GM12864 (cell line): ENCODE measurements at regions not wholly inside any gene's neighbourhood (a gene's known extent, or its start where the extent isn't known, plus 50 kb on each side); places are given as distances from the start of the nearest gene placed in this dataset.

ENCODE experiments used
- DNase-seq: peaks from one replicate; pipeline ENCODE4 v3.0.0-alpha.2; 2011; ENCODE audit warnings: low read depth
- H3K4me3 ChIP-seq: 2 replicates; pipeline ENCODE4 v1.5.1; 2011; ENCODE audit warnings: mild to moderate bottlenecking, low read depth, low read length, control low read depth
- TF ChIP-seq, protein P1 (sequence below): IDR thresholded peaks from 2 replicates; pipeline ENCODE4 v1.5.1; 2011; ENCODE audit warnings: low read depth, mild to moderate bottlenecking, moderate library complexity, low read length, control low read depth, inconsistent platforms; ENCODE audit errors: missing control alignments

- no peak overlapping the region for H3K4me3 ChIP-seq
- TF ChIP-seq, protein P1, sequence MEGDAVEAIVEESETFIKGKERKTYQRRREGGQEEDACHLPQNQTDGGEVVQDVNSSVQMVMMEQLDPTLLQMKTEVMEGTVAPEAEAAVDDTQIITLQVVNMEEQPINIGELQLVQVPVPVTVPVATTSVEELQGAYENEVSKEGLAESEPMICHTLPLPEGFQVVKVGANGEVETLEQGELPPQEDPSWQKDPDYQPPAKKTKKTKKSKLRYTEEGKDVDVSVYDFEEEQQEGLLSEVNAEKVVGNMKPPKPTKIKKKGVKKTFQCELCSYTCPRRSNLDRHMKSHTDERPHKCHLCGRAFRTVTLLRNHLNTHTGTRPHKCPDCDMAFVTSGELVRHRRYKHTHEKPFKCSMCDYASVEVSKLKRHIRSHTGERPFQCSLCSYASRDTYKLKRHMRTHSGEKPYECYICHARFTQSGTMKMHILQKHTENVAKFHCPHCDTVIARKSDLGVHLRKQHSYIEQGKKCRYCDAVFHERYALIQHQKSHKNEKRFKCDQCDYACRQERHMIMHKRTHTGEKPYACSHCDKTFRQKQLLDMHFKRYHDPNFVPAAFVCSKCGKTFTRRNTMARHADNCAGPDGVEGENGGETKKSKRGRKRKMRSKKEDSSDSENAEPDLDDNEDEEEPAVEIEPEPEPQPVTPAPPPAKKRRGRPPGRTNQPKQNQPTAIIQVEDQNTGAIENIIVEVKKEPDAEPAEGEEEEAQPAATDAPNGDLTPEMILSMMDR: no peak
- DNase-seq: no peak
Observed at GRCh38 chr3:72318504-72319193, 529.6 kb downstream of the SHQ1 start.

GRCh38 chr3:72317491-72317890 is 530.8 kb downstream of the SHQ1 start:
- H3K4me3 ChIP-seq: no peak overlapping the region
- DNase-seq: no peak
- TF ChIP-seq, protein P1: no peak

GRCh38 chr3:72316501-72317279 is 531.6 kb downstream of the SHQ1 start:
- DNase-seq: no peak
- TF ChIP-seq, protein P1: no peak
- H3K4me3 ChIP-seq: no peak overlapping the region

DNA sequence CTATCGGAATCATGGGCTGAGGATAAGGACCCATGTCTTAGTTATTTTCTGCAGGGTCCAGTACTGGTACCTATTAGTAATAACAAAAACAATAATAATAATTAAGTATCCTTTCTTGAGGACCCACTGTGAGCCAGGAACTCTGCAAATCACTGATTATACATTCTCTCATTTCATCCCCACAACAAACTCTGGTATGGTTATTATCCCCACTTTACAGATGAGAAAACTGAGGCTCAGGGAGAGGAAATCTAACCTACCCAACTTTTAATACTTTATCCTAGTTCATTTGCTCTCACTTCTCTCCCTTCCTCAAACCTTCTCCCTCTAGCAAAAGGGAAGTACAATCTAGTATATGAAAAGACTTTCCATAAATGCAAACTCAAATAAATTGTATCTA is 528.4 kb upstream of the PROK2 start:
- H3K4me3 ChIP-seq: no peak overlapping the region
- TF ChIP-seq, protein P1: no peak
- no peak for DNase-seq

DNA sequence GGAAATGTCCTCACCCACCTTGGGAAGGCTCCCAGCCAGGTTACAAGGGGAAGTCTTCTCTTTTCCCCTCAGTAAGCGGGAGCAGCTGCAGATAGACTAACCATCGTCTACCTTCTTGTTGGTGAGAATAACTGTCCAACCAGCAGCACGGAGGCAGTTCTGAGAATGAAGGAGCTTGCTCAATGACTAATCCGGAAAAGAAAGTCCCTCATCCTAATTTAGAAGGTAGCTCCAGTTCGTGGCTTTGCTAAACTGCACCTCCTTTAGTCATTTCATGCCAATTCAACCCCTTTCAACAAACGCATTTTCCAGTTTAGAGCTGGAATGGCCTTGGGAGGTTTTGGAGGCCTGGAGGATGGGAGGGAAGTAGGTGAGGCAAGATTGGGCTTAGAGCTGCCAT is 527.4 kb upstream of the PROK2 start:
- no peak overlapping the region for H3K4me3 ChIP-seq
- TF ChIP-seq, protein P1: no peak
- DNase-seq: peak; percentile 26

- H3K4me3 ChIP-seq: no peak overlapping the region
- TF ChIP-seq, protein P1: no peak
- DNase-seq: no peak
Observed at GRCh38 chr3:72311425-72311824, 526.5 kb upstream of the PROK2 start.
